NK-92 (cell line): ENCODE measurements at regions not wholly inside any gene's neighbourhood (a gene's known extent, or its start where the extent isn't known, plus 50 kb on each side); places are given as distances from the start of the nearest gene placed in this dataset.
"Not testable (repeated sequence)": the region's sequence is repeated elsewhere in the genome, so short reads cannot be mapped to it uniquely, and the experiment has no call there.

Source experiments
- DNase-seq: peaks from one replicate; lab custom pipeline; 2025; ENCODE audit not compliant: unreplicated experiment; lab: John Stamatoyannopoulos, UW

GRCh38 chr3:178350763-178351162, 185.5 kb upstream of the KCNMB2 start:
- no peak for DNase-seq

DNA sequence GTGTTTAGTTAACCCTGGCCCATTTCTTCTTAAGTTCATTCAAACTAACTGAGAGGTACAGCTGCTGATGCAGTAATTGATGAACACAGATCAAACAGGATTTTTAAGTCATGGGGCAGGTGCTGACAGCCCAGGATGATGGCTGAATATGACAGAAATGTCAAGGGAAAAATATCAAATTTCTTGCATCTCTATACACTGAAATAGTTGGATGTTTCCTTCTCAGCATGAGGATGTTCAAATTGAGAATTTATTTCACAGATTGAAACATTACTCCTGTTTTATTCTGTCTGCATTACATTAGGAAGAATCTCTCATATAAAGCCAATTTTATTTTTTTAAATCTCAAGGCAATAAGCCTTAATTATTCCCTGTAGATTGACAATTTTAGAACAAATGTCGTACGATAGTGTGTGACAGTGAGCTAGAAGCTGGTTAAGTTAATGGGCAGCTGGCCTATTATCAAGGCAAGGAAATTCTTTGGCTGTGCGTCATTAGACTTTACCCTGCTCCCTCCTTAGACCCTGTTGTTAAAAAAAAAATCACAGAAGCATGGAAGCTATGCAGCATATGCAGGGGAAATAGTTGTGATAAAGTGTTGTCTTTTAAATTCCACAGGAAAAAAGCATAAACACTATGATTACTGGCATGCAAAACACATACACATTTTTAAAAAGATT, 183.8 kb upstream of the KCNMB2 start:
- DNase-seq = no peak

DNA sequence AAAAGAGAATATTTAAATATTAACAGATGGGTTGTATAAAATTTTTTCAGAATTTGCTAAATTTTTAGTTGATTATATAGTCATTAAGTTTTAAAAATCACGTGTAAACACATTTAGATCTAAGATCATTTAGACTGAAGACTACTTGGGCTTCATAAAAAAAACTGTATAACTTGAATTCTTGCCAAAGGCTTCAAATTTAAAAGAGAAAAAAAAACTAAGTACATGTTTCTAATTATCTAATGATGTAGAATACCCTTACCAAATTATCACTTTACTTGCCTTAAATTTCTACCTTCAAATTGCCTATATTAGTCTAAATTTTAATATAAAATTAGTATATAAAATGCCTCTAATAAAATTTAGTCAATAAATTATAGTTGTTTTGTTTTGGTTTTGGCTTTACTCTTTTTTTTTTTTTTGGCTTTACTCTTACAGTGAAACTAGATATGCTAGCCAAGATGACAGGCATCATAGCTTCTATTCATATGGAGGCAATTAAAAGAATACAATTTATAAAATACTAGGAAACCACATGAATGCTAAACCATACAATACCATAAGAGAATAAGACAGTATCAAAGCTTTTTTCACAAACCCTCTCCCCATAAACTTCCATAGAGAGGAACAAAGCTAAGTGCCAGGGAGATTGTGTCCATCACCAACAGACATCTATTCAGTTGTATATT, 183.1 kb upstream of the KCNMB2 start:
- DNase-seq = no peak

DNA sequence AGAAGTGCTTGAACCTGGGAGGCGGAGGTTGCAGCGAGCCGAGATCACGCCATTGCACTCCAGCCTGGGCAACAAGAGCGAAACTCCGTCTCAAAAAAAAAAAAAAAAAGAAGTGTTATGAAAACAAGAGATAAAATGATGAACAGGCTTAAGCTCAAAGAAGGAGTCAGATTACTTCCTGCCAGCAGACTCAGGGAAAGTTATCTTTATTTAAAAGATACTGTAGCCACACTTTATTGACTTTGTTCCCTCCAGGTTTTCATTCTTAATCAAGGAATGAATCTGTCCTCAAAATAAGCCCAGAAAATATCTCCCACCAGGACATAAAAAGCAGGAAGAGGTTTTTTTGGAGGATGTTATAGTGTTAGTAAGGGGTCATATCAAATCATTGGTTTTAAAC, 176.5 kb upstream of the KCNMB2 start:
- no peak for DNase-seq

DNA sequence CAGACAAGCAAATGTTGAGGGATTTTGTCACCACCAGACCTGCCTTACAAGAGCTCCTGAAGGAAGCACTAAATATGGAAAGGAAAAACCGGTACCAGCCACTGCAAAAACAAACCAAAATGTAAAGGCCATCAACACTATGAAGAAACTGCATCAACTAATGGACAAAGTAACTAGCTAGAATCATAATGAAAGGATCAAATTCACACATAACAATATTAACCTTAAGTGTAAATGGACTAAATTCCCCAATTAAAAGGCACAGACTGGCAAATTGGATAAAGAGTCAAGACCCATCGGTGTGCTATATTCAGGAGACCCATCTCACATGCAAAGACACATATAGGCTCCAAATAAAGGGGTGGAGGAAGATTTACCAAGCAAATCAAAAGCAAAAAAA, 173.2 kb upstream of the KCNMB2 start:
- not testable (repeated sequence) for DNase-seq

DNA sequence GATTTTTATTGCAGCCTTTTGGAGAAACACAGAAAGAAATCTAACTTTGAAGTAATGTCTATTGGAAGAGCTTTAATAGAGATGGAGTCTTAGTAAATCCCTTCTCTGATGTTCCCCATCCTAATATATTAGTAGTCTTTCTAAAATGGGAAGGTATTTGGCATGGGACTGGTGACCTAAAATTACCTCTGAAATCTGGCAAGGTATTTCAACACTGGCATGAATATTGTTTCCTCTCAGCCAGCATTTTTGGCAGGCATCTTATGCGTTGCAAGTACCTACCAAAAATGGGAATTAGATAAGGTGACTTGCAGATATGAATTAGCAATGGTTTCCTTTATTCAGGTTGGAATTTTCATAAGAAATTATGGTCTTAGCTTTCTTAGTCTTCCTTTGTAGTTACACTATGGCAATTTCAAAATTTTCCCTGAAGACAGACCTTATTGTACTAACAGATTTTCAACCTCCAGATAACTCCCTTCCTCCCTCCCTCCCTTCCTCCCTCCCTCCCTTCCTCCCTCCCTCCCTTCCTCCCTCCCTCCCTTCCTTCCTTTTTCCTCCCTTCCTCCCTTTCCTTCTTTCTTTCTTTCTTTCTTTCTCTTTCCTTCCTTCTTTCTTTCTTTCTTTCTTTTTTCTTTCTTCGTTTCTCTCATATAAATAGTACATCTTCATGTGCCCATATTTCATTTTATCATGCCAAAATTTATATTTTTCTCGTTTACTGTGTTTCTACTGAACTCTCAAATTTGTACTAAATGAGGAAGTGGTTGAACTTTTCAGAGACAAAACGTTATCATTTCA, 168.2 kb upstream of the KCNMB2 start:
- DNase-seq = no peak

- no peak for DNase-seq
These were observed 167.2 kb upstream of the KCNMB2 start for GRCh38 chr3:178369006-178369405.

- DNase-seq = no peak
These were observed 166.4 kb upstream of the KCNMB2 start for GRCh38 chr3:178369811-178370210.

DNA sequence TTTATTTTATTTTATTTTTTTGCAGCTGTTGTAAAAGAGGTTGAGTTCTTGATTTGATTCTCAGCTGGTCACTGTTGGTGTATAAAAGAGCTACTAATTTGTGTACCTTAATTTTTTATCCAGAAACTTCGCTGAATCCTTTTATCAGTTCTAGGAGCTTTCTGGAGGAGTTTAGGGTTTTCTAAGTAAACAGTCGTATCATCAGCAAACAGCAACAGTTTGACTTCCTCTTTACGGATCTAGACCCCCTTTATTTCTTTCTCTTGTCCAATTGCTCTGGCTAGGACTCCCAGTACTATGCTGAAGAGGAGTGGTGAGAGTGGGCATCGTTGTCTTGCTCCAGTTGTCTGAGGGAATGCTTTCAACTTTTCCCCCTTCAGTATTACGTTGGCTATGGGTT, 165.8 kb upstream of the KCNMB2 start:
- DNase-seq = no peak

DNA sequence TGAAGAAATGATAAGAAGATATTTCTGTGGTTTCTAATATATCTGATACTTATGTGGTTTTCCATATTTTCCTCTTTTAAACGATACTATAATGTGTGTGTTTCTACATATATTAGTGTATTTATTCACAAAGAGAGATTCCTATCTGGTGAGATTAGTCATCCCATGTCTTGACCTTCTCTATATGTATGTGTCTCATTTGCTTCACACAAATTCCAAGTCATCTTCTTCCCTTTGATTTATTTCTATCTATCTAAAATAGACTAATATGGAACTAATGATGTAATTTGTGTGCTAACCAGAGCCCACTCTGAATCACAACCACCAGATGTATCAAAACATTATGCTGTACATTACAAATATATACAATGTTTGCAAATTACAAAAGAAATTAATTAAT, 154.7 kb upstream of the KCNMB2 start:
- no peak for DNase-seq

DNA sequence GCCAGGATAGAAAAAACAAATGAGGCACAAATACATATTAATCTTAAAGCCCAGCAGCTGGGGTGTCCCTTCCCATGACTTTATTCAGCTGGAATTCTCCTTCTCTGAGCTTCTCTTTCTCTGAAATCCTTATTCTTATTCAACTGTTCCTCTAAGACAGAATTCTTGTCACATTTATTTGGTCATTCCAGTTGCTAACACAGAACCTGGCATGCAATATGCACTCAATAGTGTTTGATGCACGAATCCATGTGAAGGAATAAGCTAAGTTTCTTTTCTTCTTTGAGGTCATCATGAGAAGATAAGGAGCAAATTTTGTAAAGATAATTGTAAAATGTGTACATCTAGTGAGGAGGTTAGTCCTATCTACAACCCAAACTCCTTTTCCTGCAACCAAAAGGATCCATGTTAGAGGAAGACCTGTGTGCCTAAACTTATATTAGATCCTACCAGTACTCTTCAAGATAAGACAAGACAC, 154.2 kb upstream of the KCNMB2 start:
- no peak for DNase-seq

- DNase-seq = no peak
These were observed 153.7 kb upstream of the KCNMB2 start for GRCh38 chr3:178382449-178383061.

DNA sequence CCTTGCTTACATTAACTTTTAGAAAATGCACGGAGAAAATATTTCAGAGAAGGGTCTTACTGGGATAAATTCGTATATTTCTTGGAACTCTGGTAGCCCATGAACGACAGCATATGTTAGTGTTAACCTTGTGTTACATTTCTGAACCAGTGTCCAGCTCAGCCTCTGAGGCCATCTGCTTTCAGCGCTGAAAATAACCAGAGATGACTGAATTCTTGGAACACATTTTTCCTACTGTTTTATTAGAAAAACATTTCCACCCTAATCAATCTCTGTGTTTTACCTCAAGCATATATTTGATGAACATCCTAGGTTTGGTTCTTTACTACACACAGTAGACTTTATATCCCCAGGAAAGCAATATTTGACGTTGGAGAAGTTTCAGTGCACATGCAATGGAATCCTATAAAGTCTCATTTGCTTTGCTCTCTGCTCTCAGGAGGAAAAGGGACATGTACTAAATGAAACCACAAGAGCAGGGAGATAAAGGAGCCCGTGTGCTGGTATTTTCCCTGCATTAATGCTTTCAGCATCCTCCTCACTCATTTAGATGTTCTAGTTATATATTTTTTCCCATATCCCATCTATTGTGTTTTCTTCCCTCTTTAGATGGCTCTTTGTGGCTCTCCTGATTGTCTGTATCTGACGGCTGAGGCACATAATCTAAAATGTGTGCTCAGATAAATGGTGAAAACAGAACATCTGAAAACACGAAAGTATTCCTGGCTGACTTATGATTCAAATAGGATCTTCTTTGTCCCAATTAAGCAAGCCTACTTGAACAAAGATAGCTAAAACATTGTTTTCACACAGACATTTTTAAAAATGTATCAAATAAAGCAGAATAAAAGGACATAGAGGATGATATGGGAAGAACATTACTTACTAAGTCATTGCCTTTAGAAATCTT, 151.7 kb upstream of the KCNMB2 start:
- DNase-seq = no peak

- DNase-seq = no peak
These were observed 150.8 kb upstream of the KCNMB2 start for GRCh38 chr3:178385280-178385952.

- no peak for DNase-seq
These were observed 149.8 kb upstream of the KCNMB2 start for GRCh38 chr3:178386401-178386800.

DNA sequence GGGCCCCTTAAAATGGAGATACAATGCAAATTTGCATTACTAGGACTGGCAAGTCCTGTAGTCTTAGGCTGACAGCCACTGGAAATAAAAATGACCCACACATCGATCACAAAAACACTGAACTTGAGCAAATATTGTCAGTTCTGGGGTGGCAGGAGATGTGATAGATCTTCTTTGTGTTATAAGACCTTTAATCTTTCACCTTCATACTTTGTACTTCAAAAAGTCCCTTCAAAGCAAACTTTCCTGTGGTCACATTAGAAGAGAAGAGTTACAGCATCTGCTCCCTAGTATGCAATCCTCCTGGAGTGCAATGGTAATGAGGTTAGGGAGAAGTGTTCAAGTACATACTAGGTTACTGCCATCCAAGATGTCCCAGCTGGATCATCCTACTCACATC, 149.4 kb upstream of the KCNMB2 start:
- DNase-seq = no peak

- no peak for DNase-seq
These were observed 147.8 kb upstream of the KCNMB2 start for GRCh38 chr3:178388473-178388872.

DNA sequence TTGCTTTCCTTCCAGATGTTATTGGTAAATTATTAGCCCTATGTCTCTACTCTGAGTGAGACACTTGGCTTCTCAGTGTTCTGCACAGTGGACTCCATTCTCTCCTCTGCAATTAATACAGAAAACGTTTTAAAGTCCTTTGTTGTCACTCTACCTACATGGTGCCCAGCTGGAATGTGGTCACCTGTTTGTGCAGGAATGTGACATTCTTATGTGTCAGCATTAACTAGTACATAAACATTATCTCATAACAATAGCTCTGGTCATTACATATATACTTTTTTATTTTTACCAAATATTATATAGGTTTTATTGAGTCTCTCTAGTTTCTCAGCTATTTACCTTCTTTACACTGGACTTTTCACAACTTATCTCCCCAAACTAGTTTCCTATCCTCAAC, 147.0 kb upstream of the KCNMB2 start:
- DNase-seq = no peak

GRCh38 chr3:178392511-178392926, 143.7 kb upstream of the KCNMB2 start:
- no peak for DNase-seq

DNA sequence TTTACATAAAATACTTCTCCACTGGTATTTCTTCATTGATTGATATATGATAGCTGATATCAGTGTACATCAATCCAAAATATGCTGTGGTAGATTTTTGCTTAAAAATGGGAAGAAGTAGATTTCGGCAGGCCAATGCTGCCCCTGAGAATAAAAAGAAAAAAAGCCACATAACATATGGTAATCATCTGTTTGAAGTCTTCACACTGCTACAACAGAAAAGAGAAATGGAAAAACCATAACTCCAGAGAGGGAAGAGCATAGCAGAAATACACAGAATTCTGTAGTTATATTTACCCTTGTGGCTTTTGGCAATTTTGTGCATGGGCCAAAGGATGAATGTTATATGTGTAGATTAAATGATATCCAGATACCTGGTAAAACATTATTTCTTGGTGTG, 143.1 kb upstream of the KCNMB2 start:
- no peak for DNase-seq
